H9 (cell line): ENCODE measurements at regions not wholly inside any gene's neighbourhood (a gene's known extent, or its start where the extent isn't known, plus 50 kb on each side); places are given as distances from the start of the nearest gene placed in this dataset.

ENCODE experiments used
- DNase-seq: peaks from one replicate; pipeline ENCODE4 v3.0.0-alpha.2; 2017
- H2AFZ ChIP-seq: one replicate; pipeline ENCODE4 v1.6.1; 2013; ENCODE audit warnings: mild to moderate bottlenecking, low read length, control low read depth, moderate library complexity
- H2AK5ac ChIP-seq: 2 replicates; pipeline ENCODE4 v1.6.1; 2013; ENCODE audit warnings: low read length, control low read depth, mixed read lengths; ENCODE audit not compliant: insufficient read length
- H2BK120ac ChIP-seq: one replicate; pipeline ENCODE4 v1.6.1; 2013; ENCODE audit warnings: low read depth, mild to moderate bottlenecking, low read length, control low read depth, inconsistent platforms; ENCODE audit not compliant: poor library complexity, severe bottlenecking
- H2BK12ac ChIP-seq: 2 replicates; pipeline ENCODE4 v1.6.1; 2013; ENCODE audit warnings: low read length, control low read depth, mixed read lengths, low read depth; ENCODE audit not compliant: insufficient read length
- H2BK15ac ChIP-seq: 2 replicates; pipeline ENCODE4 v1.6.1; 2013; ENCODE audit warnings: low read depth, low read length, control low read depth
- H2BK20ac ChIP-seq: one replicate; pipeline ENCODE4 v1.6.1; 2013; ENCODE audit warnings: low read depth, mild to moderate bottlenecking, low read length, control low read depth, inconsistent platforms; ENCODE audit not compliant: poor library complexity, severe bottlenecking
- H2BK5ac ChIP-seq: 2 replicates; pipeline ENCODE4 v1.6.1; 2013; ENCODE audit warnings: low read length, control low read depth, mixed read lengths; ENCODE audit not compliant: insufficient read length
- H3K14ac ChIP-seq: 2 replicates; pipeline ENCODE4 v1.6.1; 2013; ENCODE audit warnings: low read length, control low read depth; ENCODE audit not compliant: insufficient read depth
- H3K18ac ChIP-seq: 2 replicates; pipeline ENCODE4 v1.6.1; 2013; ENCODE audit warnings: low read depth, mild to moderate bottlenecking, mixed read lengths, low read length, control low read depth; ENCODE audit not compliant: insufficient read length
- H3K23ac ChIP-seq: 2 replicates; pipeline ENCODE4 v1.6.1; 2013; ENCODE audit warnings: low read length, control low read depth, mixed read lengths, low read depth; ENCODE audit not compliant: insufficient read length
- H3K23me2 ChIP-seq: 2 replicates; pipeline ENCODE4 v1.6.1; 2013; ENCODE audit warnings: low read depth, mild to moderate bottlenecking, mixed read lengths, low read length, control low read depth; ENCODE audit not compliant: insufficient read length, poor library complexity, severe bottlenecking
- H3K27ac ChIP-seq: 2 replicates; pipeline ENCODE4 v1.5.1; 2013; ENCODE audit warnings: low read length, control low read depth, mixed read lengths, low read depth; ENCODE audit not compliant: insufficient read length
- H3K27me3 ChIP-seq: 2 replicates; pipeline ENCODE4 v1.6.1; 2013; ENCODE audit warnings: low read length, control low read depth, inconsistent platforms; ENCODE audit not compliant: insufficient read depth
- H3K4ac ChIP-seq: 2 replicates; pipeline ENCODE4 v1.6.1; 2013; ENCODE audit warnings: low read depth, mild to moderate bottlenecking, control low read depth, inconsistent platforms, low read length, moderate library complexity
- H3K4me1 ChIP-seq: 2 replicates; pipeline ENCODE4 v1.6.1; 2013; ENCODE audit warnings: low read length, control low read depth, inconsistent platforms; ENCODE audit not compliant: insufficient read depth
- H3K4me2 ChIP-seq: 2 replicates; pipeline ENCODE4 v1.6.1; 2013; ENCODE audit warnings: low read length, control low read depth, mixed read lengths; ENCODE audit not compliant: insufficient read length, insufficient read depth
- H3K56ac ChIP-seq: 2 replicates; pipeline ENCODE4 v1.6.1; 2013; ENCODE audit warnings: low read depth, mild to moderate bottlenecking, mixed read lengths, low read length, control low read depth; ENCODE audit not compliant: insufficient read length
- H3K79me1 ChIP-seq: 2 replicates; pipeline ENCODE4 v1.6.1; 2013; ENCODE audit warnings: low read depth, mild to moderate bottlenecking, moderate library complexity, low read length, control low read depth, inconsistent platforms; ENCODE audit not compliant: insufficient read depth, poor library complexity, severe bottlenecking
- H3K79me2 ChIP-seq: 2 replicates; pipeline ENCODE4 v1.6.1; 2013; ENCODE audit warnings: low read length, control low read depth, inconsistent platforms; ENCODE audit not compliant: insufficient read depth
- H3K9ac ChIP-seq: 2 replicates; pipeline ENCODE4 v1.6.1; 2013; ENCODE audit warnings: low read length, control low read depth, mixed read lengths; ENCODE audit not compliant: insufficient read length; ENCODE audit errors: extremely low read depth
- H3K9me3 ChIP-seq: one replicate; pipeline ENCODE4 v1.6.1; 2013; ENCODE audit warnings: low read depth, low read length, inconsistent platforms; ENCODE audit not compliant: control insufficient read depth
- H3T11ph ChIP-seq: one replicate; pipeline ENCODE4 v1.6.1; 2013; ENCODE audit warnings: mild to moderate bottlenecking, low read length, control low read depth, inconsistent platforms
- H4K20me1 ChIP-seq: one replicate; pipeline ENCODE4 v1.6.1; 2013; ENCODE audit not compliant: control insufficient read depth, insufficient read length, insufficient read depth
- H4K5ac ChIP-seq: 2 replicates; pipeline ENCODE4 v1.6.1; 2013; ENCODE audit warnings: low read depth, mild to moderate bottlenecking, mixed read lengths, low read length, control low read depth; ENCODE audit not compliant: insufficient read length
- H4K8ac ChIP-seq: replicated peaks from 2 replicates; pipeline ENCODE4 v1.6.1; 2013; ENCODE audit warnings: low read length, control low read depth, mixed read lengths, low read depth; ENCODE audit not compliant: insufficient read length
- H4K91ac ChIP-seq: 2 replicates; pipeline ENCODE4 v1.6.1; 2013; ENCODE audit warnings: low read depth, mild to moderate bottlenecking, moderate library complexity, mixed read lengths, low read length, control low read depth; ENCODE audit not compliant: insufficient read length
- H3K27ac Mint-ChIP-seq, 3 experiments: 2 replicates in 2 of 3; 3 replicates in 1 of 3; pipeline ENCODE4 v1.8.0; 2020 to 2021; ENCODE audit warnings: mixed read lengths in 3 of 3, mild to moderate bottlenecking in 1 of 3, moderate library complexity in 1 of 3
- H3K27me3 Mint-ChIP-seq: 2 replicates; pipeline ENCODE4 v1.8.0; 2021; ENCODE audit warnings: low read depth, mild to moderate bottlenecking, moderate library complexity, mixed read lengths
- H3K36me3 Mint-ChIP-seq, 3 experiments: 2 replicates in 2 of 3; 3 replicates in 1 of 3; pipeline ENCODE4 v1.8.0; 2020 to 2021; ENCODE audit warnings: low read depth in 3 of 3, mixed read lengths in 3 of 3; ENCODE audit not compliant: insufficient read depth in 1 of 3
- H3K4me1 Mint-ChIP-seq, 2 experiments: 2 replicates each; pipeline ENCODE4 v1.8.0; 2020; ENCODE audit warnings: mixed read lengths in 2 of 2
- H3K4me3 Mint-ChIP-seq, 2 experiments: 2 replicates in 1 of 2; 3 replicates in 1 of 2; pipeline ENCODE4 v1.8.0; 2020 to 2021; ENCODE audit warnings: mild to moderate bottlenecking in 2 of 2, mixed read lengths in 2 of 2, moderate library complexity in 1 of 2
- H3K9me3 Mint-ChIP-seq, 2 experiments: 2 replicates in 1 of 2; 3 replicates in 1 of 2; pipeline ENCODE4 v1.8.0; 2020; ENCODE audit warnings: mild to moderate bottlenecking in 2 of 2, mixed read lengths in 2 of 2, moderate library complexity in 1 of 2
- WGBS: extraction: QIAGEN DNeasy Blood & Tissue Kit; methylation state at CpG from one replicate; pipeline ENCODE4 v1.1.7; 2013; ENCODE audit warnings: missing lambda C conversion rate, low lambda C conversion rate, mixed read lengths; ENCODE audit not compliant: insufficient read length; ENCODE audit errors: extremely low coverage; 5-methylcytosine and 5-hydroxymethylcytosine counted together
- TF ChIP-seq, protein P1 (sequence below): fragments of 200-600 bp; sonication (generic); conservative IDR thresholded peaks from 3 replicates; pipeline ENCODE4 v1.8.0; 2021; ENCODE audit warnings: antibody characterized with exemption, mild to moderate bottlenecking

DNA sequence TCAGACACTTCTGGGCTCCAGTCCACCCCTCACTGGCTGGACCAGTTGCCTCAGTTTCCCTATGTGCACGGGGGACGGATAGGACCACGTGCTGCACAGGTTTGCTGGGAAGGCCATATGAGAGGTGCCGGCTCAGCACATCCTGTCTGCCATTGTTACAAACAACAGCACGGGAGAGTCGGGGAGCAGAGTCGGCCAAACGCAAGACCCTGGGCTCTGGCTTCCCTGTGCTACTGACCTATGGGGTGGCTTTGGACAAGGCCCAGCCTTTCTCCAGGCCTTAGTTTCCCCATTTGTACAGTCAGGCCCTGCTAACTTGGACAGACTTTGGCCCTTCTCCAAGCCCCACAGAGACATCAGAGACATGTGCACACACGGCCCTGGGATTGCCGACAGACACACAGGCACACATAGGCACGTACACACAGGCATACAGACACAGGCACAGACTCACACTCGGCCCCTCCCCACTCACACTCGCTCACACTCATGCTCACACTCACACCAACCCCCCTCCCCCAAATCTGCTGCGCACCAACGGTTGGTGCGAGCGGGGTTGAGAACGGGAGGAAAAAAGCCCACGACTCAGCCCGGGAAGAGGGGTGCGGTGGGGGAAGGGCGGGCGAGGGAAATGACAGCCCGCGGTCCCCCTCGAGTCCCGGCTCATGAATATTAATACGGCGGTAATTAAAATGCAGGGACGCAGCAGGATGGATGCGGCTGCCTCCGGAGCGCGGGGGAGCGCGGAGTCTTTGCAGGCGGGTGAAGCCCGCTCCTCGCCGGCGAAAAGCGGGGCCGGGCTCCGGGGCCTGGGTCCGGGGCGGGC, 133.0 kb downstream of the C9orf50 start:
- H3K4me1 ChIP-seq: no peaks in the 10 kb centered on the region; the same call in 1 of the 2 replicates
- no peak overlapping the region for H3K27ac ChIP-seq
- no peak overlapping the region for H3K23ac ChIP-seq
- peak overlapping the region; percentile 76 for H3K18ac ChIP-seq
- no peak overlapping the region for H3T11ph ChIP-seq
- no peak overlapping the region for H2BK20ac ChIP-seq
- Mint-ChIP-seq H3K36me3 (no peaks in the 10 kb centered on the region; a peak in 2 of 7 replicates), H3K4me1 (peaks cover 46 to 63% of the 10 kb centered on the region in 2 experiments), H3K27ac (peak overlapping the region in 1 of 3 experiments; percentile 90; a peak in 1 of 7 replicates), H3K27me3 (peaks cover 86% of the 10 kb centered on the region), H3K9me3 (no peaks in the 10 kb centered on the region; a peak in 1 of 5 replicates), H3K4me3 (peak overlapping the region; percentile 63 to 74)
- no peak overlapping the region for H2AFZ ChIP-seq
- peaks cover 17% of the 10 kb centered on the region for H3K23me2 ChIP-seq
- H2AK5ac ChIP-seq: no peak overlapping the region
- TF ChIP-seq, protein P1, sequence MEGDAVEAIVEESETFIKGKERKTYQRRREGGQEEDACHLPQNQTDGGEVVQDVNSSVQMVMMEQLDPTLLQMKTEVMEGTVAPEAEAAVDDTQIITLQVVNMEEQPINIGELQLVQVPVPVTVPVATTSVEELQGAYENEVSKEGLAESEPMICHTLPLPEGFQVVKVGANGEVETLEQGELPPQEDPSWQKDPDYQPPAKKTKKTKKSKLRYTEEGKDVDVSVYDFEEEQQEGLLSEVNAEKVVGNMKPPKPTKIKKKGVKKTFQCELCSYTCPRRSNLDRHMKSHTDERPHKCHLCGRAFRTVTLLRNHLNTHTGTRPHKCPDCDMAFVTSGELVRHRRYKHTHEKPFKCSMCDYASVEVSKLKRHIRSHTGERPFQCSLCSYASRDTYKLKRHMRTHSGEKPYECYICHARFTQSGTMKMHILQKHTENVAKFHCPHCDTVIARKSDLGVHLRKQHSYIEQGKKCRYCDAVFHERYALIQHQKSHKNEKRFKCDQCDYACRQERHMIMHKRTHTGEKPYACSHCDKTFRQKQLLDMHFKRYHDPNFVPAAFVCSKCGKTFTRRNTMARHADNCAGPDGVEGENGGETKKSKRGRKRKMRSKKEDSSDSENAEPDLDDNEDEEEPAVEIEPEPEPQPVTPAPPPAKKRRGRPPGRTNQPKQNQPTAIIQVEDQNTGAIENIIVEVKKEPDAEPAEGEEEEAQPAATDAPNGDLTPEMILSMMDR: no peak
- peak overlapping the region; percentile 39 for H3K4me2 ChIP-seq
- peaks cover 14% of the 10 kb centered on the region; the same call in 1 of the 2 replicates for H3K27me3 ChIP-seq
- no peak overlapping the region for H3K9ac ChIP-seq
- no peak overlapping the region for H2BK5ac ChIP-seq
- no peak overlapping the region for H3K4ac ChIP-seq
- H4K5ac ChIP-seq: no peak overlapping the region
- H2BK12ac ChIP-seq: no peak overlapping the region
- peak overlapping the region; percentile 59; the same call in 1 of the 2 replicates for H3K14ac ChIP-seq
- H4K8ac ChIP-seq: no peak overlapping the region
- H3K79me2 ChIP-seq: no peaks in the 10 kb centered on the region
- DNase-seq: no peak
- no peaks in the 10 kb centered on the region for H4K20me1 ChIP-seq
- H2BK120ac ChIP-seq: no peak overlapping the region
- no CpG with 5 or more reads among the region's 46 CpGs for WGBS
- no peak overlapping the region for H3K56ac ChIP-seq
- no peak overlapping the region for H4K91ac ChIP-seq
- no peaks in the 10 kb centered on the region for H3K9me3 ChIP-seq
- H3K79me1 ChIP-seq: no peaks in the 10 kb centered on the region
- no peak overlapping the region for H2BK15ac ChIP-seq
